OCI-LY7 (cell line): ENCODE measurements at regions not wholly inside any gene's neighbourhood (a gene's known extent, or its start where the extent isn't known, plus 50 kb on each side); places are given as distances from the start of the nearest gene placed in this dataset.

Experiments
- BruUV-seq: library from RNA; stranded (reverse); fragments of 400-500 nt; replicated peaks from 2 replicates; lab custom pipeline; 2021; lab: Mats Ljungman, UMichigan
- CTCF ChIA-PET: fragments of 300-600 bp; sonication (Branson Sonifier 250); formaldehyde crosslinking; loops from one replicate; lab custom pipeline; 2022; ENCODE audit warnings: antibody characterized with exemption; ENCODE audit not compliant: unreplicated experiment; lab: Charles Lee
- POLR2A ChIA-PET: fragments of 300-600 bp; sonication (Branson Sonifier 250); formaldehyde crosslinking; loops from one replicate; lab custom pipeline; 2022; ENCODE audit warnings: antibody characterized with exemption; lab: Charles Lee
- DNase-seq: peaks from one replicate; pipeline ENCODE4 v3.0.0-alpha.2; 2015; ENCODE audit warnings: low spot score
- H2AFZ ChIP-seq: fragments of 200-600 bp; sonication (generic), shearing (Covaris generic); 2 replicates; pipeline ENCODE4 v1.6.1; 2014; ENCODE audit warnings: mild to moderate bottlenecking, antibody characterized with exemption, low read length, moderate library complexity
- H3K27ac ChIP-seq: fragments of 200-600 bp; sonication (generic); 2 replicates; pipeline ENCODE4 v1.5.1; 2014; ENCODE audit warnings: mixed run types, low read depth, mild to moderate bottlenecking, moderate library complexity, low read length, inconsistent platforms; ENCODE audit not compliant: poor library complexity, severe bottlenecking
- H3K36me3 ChIP-seq: fragments of 200-600 bp; sonication (generic); 2 replicates; pipeline ENCODE4 v1.6.1; 2014; ENCODE audit warnings: mild to moderate bottlenecking, antibody characterized with exemption, low read length, moderate library complexity, mixed read lengths; ENCODE audit not compliant: insufficient read depth
- H3K4me1 ChIP-seq: fragments of 200-600 bp; sonication (generic); 2 replicates; pipeline ENCODE4 v1.5.1; 2014; ENCODE audit warnings: mild to moderate bottlenecking, low read length; ENCODE audit not compliant: insufficient read depth, poor library complexity, severe bottlenecking
- H3K4me2 ChIP-seq: fragments of 200-600 bp; sonication (generic); 2 replicates; pipeline ENCODE4 v1.6.1; 2014; ENCODE audit warnings: mild to moderate bottlenecking, low read length
- H3K4me3 ChIP-seq: fragments of 200-600 bp; sonication (generic); 2 replicates; pipeline ENCODE4 v1.5.1; 2014; ENCODE audit warnings: mild to moderate bottlenecking, low read depth, low read length; ENCODE audit not compliant: poor library complexity, severe bottlenecking
- H3K79me2 ChIP-seq: fragments of 200-600 bp; sonication (generic); 2 replicates; pipeline ENCODE4 v1.6.1; 2016; ENCODE audit warnings: low read depth, mild to moderate bottlenecking, low read length, moderate library complexity, mixed read lengths; ENCODE audit not compliant: insufficient read depth
- H3K9me2 ChIP-seq: fragments of 200-600 bp; sonication (generic); 2 replicates; pipeline ENCODE4 v1.6.1; 2016; ENCODE audit warnings: mild to moderate bottlenecking, low read length, mixed read lengths; ENCODE audit not compliant: insufficient read depth
- H3K9me3 ChIP-seq: fragments of 200-600 bp; sonication (generic); 2 replicates; pipeline ENCODE4 v1.6.1; 2014; ENCODE audit warnings: mild to moderate bottlenecking, mixed run types, low read length, mixed read lengths
- H4K20me1 ChIP-seq: fragments of 200-600 bp; sonication (generic); 2 replicates; pipeline ENCODE4 v1.6.1; 2014; ENCODE audit warnings: mild to moderate bottlenecking, antibody characterized with exemption, low read length, moderate library complexity, mixed read lengths; ENCODE audit not compliant: insufficient read depth
- EZH2phosphoT487 ChIP-seq: fragments of 200-600 bp; sonication (generic); IDR thresholded peaks from 2 replicates; pipeline ENCODE4 v1.6.1; 2018; ENCODE audit warnings: low read depth, borderline replicate concordance, mild to moderate bottlenecking, mixed run types, antibody characterized with exemption, low read length, moderate library complexity, mixed read lengths
- intact Hi-C: fragments of 100-400 bp; cut with micrococcal nuclease; formaldehyde crosslinking; loops from one replicate; pipeline ENCODE4 v1.10.0; 2022; ENCODE audit not compliant: unreplicated experiment
- TF ChIP-seq, protein P1 (sequence below): fragments of 200-600 bp; sonication (generic); conservative IDR thresholded peaks from 2 replicates; pipeline ENCODE4 v1.5.1; 2014; ENCODE audit warnings: mild to moderate bottlenecking, antibody characterized with exemption, low read length, moderate library complexity, mixed read lengths

- Histone ChIP-seq H2AFZ (no peak overlapping the region), H3K4me3 (no peak overlapping the region), H3K9me3 (no peaks in the 10 kb centered on the region), H3K27ac (no peak overlapping the region), H3K79me2 (no peaks in the 10 kb centered on the region), H3K4me2 (no peak overlapping the region), H3K36me3 (no peaks in the 10 kb centered on the region), H3K4me1 (peaks cover 23% of the 10 kb centered on the region), H3K9me2 (no peaks in the 10 kb centered on the region), H4K20me1 (no peaks in the 10 kb centered on the region)
- no peak for DNase-seq
- ChIA-PET CTCF (no interaction called here), POLR2A (no interaction called here)
- no peak for TF ChIP-seq EZH2phosphoT487
- TF ChIP-seq, protein P1, sequence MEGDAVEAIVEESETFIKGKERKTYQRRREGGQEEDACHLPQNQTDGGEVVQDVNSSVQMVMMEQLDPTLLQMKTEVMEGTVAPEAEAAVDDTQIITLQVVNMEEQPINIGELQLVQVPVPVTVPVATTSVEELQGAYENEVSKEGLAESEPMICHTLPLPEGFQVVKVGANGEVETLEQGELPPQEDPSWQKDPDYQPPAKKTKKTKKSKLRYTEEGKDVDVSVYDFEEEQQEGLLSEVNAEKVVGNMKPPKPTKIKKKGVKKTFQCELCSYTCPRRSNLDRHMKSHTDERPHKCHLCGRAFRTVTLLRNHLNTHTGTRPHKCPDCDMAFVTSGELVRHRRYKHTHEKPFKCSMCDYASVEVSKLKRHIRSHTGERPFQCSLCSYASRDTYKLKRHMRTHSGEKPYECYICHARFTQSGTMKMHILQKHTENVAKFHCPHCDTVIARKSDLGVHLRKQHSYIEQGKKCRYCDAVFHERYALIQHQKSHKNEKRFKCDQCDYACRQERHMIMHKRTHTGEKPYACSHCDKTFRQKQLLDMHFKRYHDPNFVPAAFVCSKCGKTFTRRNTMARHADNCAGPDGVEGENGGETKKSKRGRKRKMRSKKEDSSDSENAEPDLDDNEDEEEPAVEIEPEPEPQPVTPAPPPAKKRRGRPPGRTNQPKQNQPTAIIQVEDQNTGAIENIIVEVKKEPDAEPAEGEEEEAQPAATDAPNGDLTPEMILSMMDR = no peak
- intact Hi-C loops = no loop called here
- no TSS peak for BruUV-seq
Measured at GRCh38 chr2:8456151-8457091, 225.4 kb upstream of the ID2 start.

GRCh38 chr2:8457092-8457481, 224.8 kb upstream of the ID2 start:
- BruUV-seq = no TSS peak
- Histone ChIP-seq H3K9me3 (no peaks in the 10 kb centered on the region), H3K4me3 (no peak overlapping the region), H3K4me2 (no peak overlapping the region; the same call in 1 of the 2 replicates), H3K27ac (no peak overlapping the region), H3K79me2 (no peaks in the 10 kb centered on the region), H2AFZ (no peak overlapping the region), H3K9me2 (no peaks in the 10 kb centered on the region), H3K36me3 (no peaks in the 10 kb centered on the region), H3K4me1 (peaks cover 25% of the 10 kb centered on the region), H4K20me1 (no peaks in the 10 kb centered on the region)
- CTCF ChIA-PET = no interaction called here
- no peak for DNase-seq
- TF ChIP-seq EZH2phosphoT487 = no peak
- TF ChIP-seq, protein P1 = no peak
- POLR2A ChIA-PET = no interaction called here
- intact Hi-C loops = no loop called here
